ENCODE measurements at regions not wholly inside any gene's neighbourhood (a gene's known extent, or its start where the extent isn't known, plus 50 kb on each side); places are given as distances from the start of the nearest gene placed in this dataset.
"Not testable (repeated sequence)": the region's sequence is repeated elsewhere in the genome, so short reads cannot be mapped to it uniquely, and the experiment has no call there.

DNA sequence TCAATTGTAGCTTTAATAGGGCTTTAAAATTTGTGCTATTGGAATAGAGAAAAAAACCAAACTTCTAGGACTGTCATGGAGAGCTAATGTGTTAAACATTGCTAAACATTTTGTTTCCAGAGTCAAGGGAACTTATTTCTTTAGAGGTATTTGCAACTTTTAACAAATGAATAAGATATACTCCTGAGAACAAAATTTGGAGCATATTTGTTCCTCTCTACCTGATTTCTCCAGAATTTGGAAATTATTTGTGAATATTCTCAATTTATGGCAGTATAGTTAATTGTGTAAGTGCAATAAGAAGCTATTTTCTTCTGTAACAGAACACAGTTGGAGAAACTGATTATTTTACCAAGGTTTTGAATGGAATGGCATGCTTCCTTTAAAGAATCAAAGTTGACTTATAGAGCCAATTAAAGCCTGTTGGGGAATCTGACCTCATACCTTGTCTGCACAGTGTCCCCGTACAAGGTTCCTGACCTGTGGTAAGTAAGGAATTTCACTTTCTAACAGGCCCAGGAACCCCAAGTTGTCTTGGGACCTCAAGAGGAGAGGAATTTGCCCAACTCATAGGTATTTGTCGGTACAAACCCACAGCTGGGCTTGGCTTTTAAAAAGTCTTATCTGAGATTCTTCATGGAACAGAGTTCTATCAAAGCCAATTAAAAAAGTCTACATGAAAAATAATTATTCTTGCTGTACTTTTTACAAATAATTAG is 72.6 kb upstream of the CSF1 start:
- peak overlapping the region in 1 of 5 donors; percentile 40 for H3K27ac ChIP-seq
- no peaks in the 10 kb centered on the region for H3K4me1 ChIP-seq (replicated peaks in 1 of 2)
- intact Hi-C loops (cut with DNase I), result loop anchor here in 1 of 2 donors (10.0 kb wide), 1 partner anchor 67 kb away; no protein-coding TSS in a partner anchor

DNA sequence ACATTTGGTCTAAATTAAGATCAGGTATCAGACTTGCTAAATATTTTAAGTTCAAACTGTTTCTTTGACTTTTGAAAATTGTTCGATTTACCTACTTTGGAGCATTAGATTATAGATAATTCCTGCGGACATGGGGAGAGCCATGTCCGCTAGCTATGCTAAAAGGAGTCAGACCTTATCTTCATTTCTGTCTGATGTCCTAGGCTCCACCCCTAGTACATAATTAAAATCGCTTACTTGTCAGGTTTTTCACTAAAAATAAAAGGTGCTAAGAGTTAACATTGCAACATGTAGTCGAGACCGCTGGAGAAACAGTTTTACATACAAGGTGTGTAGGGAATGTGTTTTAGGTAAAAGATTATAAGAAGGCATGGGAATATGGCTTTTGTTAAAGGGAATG is 71.9 kb upstream of the EPS8L3 start:
- H3K36me3 ChIP-seq (replicated peaks in 1 of 2); H3K9me3 ChIP-seq (replicated peaks in 1 of 3); H3K4me3 ChIP-seq; DNase-seq; H3K4me1 ChIP-seq (replicated peaks in 1 of 2); H3K27ac ChIP-seq; H3K27me3 ChIP-seq: not testable (repeated sequence)
- 90 to 94% (median 93%) methylated on average over 6 of the region's 6 CpGs for WGBS, 4 donors
- intact Hi-C loops (cut with DNase I), result loop anchor here in 1 of 2 donors (10.0 kb wide), 1 partner anchor 69 kb away; no protein-coding TSS in a partner anchor

More for the DNA sequence above, 72.6 kb upstream of the CSF1 start:
- peaks cover 0 to 6% (median 0%) of the 10 kb centered on the region in 3 donors for H3K9me3 ChIP-seq (replicated peaks in 1 of 3)
- H3K27me3 ChIP-seq, result no peaks in the 10 kb centered on the region
- peak in 1 of 7 donors; percentile 4 for DNase-seq
- 93 to 98% (median 95%) methylated on average over 2 of the region's 2 CpGs for WGBS, 4 donors
- H3K36me3 ChIP-seq (replicated peaks in 1 of 2), result no peaks in the 10 kb centered on the region
- H3K4me3 ChIP-seq, result no peak overlapping the region
- no peak for TF ChIP-seq POLR2A (IDR thresholded peaks at IDR 0.05)
- TF ChIP-seq, protein P1, sequence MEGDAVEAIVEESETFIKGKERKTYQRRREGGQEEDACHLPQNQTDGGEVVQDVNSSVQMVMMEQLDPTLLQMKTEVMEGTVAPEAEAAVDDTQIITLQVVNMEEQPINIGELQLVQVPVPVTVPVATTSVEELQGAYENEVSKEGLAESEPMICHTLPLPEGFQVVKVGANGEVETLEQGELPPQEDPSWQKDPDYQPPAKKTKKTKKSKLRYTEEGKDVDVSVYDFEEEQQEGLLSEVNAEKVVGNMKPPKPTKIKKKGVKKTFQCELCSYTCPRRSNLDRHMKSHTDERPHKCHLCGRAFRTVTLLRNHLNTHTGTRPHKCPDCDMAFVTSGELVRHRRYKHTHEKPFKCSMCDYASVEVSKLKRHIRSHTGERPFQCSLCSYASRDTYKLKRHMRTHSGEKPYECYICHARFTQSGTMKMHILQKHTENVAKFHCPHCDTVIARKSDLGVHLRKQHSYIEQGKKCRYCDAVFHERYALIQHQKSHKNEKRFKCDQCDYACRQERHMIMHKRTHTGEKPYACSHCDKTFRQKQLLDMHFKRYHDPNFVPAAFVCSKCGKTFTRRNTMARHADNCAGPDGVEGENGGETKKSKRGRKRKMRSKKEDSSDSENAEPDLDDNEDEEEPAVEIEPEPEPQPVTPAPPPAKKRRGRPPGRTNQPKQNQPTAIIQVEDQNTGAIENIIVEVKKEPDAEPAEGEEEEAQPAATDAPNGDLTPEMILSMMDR (IDR thresholded peaks at IDR 0.05), result no peak

DNA sequence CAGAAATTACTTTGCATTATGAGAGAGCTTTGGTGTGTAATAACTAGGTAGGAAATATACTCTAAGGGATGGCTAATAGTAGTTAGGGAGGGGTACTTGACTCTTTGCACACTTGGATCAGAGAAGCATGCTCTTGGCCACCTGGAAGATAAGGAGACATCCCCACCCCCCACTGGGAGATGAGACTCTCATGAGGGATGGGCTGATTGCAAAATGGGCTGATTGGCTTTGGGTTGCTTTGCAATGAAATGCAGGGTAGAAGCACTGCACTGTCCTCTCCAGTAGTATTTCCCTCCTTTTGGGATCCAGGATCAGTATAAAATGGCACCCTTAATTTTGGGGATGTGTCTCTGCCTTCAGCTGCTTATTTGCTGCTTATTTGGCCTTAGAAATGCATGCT is 71.2 kb upstream of the EPS8L3 start:
- DNase-seq, result peak in 1 of 7 donors; percentile 14
- intact Hi-C loops (cut with DNase I), result loop anchor here in 1 of 2 donors (10.0 kb wide), 1 partner anchor 70 kb away; no protein-coding TSS in a partner anchor

DNA sequence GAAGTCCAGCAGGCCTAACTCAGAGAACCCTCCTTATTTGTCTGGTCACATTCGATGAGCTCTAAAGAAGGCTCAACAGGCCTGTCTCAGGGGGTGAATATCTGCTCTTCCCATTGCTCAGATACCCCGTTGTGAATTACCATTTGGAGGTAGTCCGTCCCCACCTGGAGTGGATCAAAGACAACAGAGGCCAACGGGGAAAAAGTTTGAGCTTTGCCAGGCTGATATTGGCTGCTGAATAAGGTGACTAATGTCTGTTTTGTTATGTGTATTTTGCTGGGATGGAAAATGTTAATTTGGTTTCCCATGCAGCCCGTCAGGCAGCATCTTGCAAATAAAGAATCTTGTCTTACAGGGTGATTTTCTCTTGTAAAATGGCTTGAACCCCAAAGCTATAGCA is 69.2 kb upstream of the EPS8L3 start:
- no peaks in the 10 kb centered on the region for H3K4me1 ChIP-seq (replicated peaks in 1 of 2)
- TF ChIP-seq, protein P1 (IDR thresholded peaks at IDR 0.05), result no peak
- no peak for TF ChIP-seq POLR2A (IDR thresholded peaks at IDR 0.05)
- no peak overlapping the region for H3K4me3 ChIP-seq
- intact Hi-C loops (cut with DNase I), result loop anchor here in 1 of 2 donors (10.0 kb wide), 1 partner anchor 72 kb away; no protein-coding TSS in a partner anchor
- peaks cover 0 to 6% (median 0%) of the 10 kb centered on the region in 3 donors for H3K9me3 ChIP-seq (replicated peaks in 1 of 3)
- no peak overlapping the region for H3K27ac ChIP-seq
- WGBS, 4 donors, result 76 to 87% (median 82%) methylated on average over 5 of the region's 5 CpGs
- H3K36me3 ChIP-seq (replicated peaks in 1 of 2), result no peaks in the 10 kb centered on the region
- peak in 1 of 7 donors; percentile 6 for DNase-seq
- H3K27me3 ChIP-seq, result no peaks in the 10 kb centered on the region

More for the DNA sequence above, 71.2 kb upstream of the EPS8L3 start:
- Histone ChIP-seq H3K9me3 (replicated peaks in 1 of 3) (peaks cover 0 to 6% (median 0%) of the 10 kb centered on the region in 3 donors), H3K27ac (no peak overlapping the region), H3K4me1 (replicated peaks in 1 of 2) (no peaks in the 10 kb centered on the region), H3K4me3 (no peak overlapping the region), H3K36me3 (replicated peaks in 1 of 2) (no peaks in the 10 kb centered on the region), H3K27me3 (no peaks in the 10 kb centered on the region)
- no peak for TF ChIP-seq POLR2A (IDR thresholded peaks at IDR 0.05)
- TF ChIP-seq, protein P1 (IDR thresholded peaks at IDR 0.05), result no peak

All from adrenal gland (tissue), 9 donors.